Right lobe of liver (tissue), 4 donors: ENCODE measurements at regions not wholly inside any gene's neighbourhood (a gene's known extent, or its start where the extent isn't known, plus 50 kb on each side); places are given as distances from the start of the nearest gene placed in this dataset.

ENCODE experiments used
- POLR2A ChIP-seq: fragments of 450-650 bp; IDR thresholded peaks from one replicate; pipeline ENCODE4 v1.6.1; 2017; ENCODE audit warnings: antibody characterized with exemption, mild to moderate bottlenecking
- TF ChIP-seq, protein P1 (sequence below), 4 donors: fragments of 200-600 bp in 3 of 4; fragments of 450-650 bp in 1 of 4; IDR thresholded peaks; one replicate each; pipeline versions ENCODE4 v1.5.1 to v1.8.0; 2016 to 2022; ENCODE audit warnings: antibody characterized with exemption in 4 of 4, mild to moderate bottlenecking in 2 of 4
- donor health status: DM: no; HTN: no; CAD: no.
- donor health status: DM: no; HTN: no; CAD: no.
- donor health status: DM: no; HTN: yes; CAD: no.

DNA sequence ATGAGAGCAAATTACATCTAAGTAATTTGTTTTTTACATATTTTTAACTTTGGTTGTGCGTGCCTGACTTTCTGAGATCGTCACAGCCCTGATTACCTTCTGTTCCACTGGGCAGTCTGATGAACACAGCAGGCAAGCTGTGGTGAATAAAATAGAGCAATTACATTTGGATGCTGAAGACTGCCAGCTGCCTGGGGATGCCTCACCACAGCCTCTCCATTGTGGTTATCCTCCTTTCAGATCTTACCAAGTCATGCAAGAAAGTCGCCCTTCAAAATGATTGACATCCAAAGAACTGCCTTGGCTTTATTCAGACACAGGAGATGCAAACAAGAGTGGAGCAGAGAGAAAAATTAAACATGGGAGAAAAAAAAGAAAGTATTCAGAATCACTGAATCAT lies 456.6 kb upstream of the TMPO start:
- TF ChIP-seq, protein P1, sequence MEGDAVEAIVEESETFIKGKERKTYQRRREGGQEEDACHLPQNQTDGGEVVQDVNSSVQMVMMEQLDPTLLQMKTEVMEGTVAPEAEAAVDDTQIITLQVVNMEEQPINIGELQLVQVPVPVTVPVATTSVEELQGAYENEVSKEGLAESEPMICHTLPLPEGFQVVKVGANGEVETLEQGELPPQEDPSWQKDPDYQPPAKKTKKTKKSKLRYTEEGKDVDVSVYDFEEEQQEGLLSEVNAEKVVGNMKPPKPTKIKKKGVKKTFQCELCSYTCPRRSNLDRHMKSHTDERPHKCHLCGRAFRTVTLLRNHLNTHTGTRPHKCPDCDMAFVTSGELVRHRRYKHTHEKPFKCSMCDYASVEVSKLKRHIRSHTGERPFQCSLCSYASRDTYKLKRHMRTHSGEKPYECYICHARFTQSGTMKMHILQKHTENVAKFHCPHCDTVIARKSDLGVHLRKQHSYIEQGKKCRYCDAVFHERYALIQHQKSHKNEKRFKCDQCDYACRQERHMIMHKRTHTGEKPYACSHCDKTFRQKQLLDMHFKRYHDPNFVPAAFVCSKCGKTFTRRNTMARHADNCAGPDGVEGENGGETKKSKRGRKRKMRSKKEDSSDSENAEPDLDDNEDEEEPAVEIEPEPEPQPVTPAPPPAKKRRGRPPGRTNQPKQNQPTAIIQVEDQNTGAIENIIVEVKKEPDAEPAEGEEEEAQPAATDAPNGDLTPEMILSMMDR (IDR thresholded peaks at IDR 0.05), result no peak
- TF ChIP-seq POLR2A, result no peak
